Tibial artery (tissue), 4 donors: ENCODE measurements at regions not wholly inside any gene's neighbourhood (a gene's known extent, or its start where the extent isn't known, plus 50 kb on each side); places are given as distances from the start of the nearest gene placed in this dataset.

ENCODE experiments used
- DNase-seq, 2 donors: peaks; one replicate each; pipeline ENCODE4 v3.0.0-alpha.2; 2019
- H3K27ac ChIP-seq, 2 donors: fragments of 200-600 bp; sonication (generic) in 1 of 2; 1 replicate in 1 of 2; 2 replicates in 1 of 2; pipeline ENCODE4 v1.5.1; 2018 to 2019; ENCODE audit warnings: mild to moderate bottlenecking in 1 of 2
- H3K27me3 ChIP-seq, 2 donors: fragments of 200-600 bp; sonication (generic) in 1 of 2; one replicate each; pipeline versions ENCODE4 v1.5.1 to v1.6.0; 2016 to 2019
- H3K36me3 ChIP-seq, 3 donors: fragments of 200-600 bp; sonication (generic) in 2 of 3; one replicate each; pipeline ENCODE4 v1.5.1; 2016 to 2019; ENCODE audit warnings: mild to moderate bottlenecking in 2 of 3
- H3K4me1 ChIP-seq, 4 donors: fragments of 200-600 bp; sonication (generic) in 2 of 4; 1 replicate in 3 of 4; 2 replicates in 1 of 4; pipeline ENCODE4 v1.5.1; 2016 to 2019
- H3K4me3 ChIP-seq, 2 donors: fragments of 200-600 bp; sonication (generic) in 1 of 2; 1 replicate in 1 of 2; 2 replicates in 1 of 2; pipeline ENCODE4 v1.5.1; 2018 to 2019; ENCODE audit warnings: mild to moderate bottlenecking in 2 of 2
- H3K9me3 ChIP-seq, 3 donors: fragments of 200-600 bp; sonication (generic) in 1 of 3; one replicate each; pipeline ENCODE4 v1.5.1; 2016 to 2019
- CTCF ChIP-seq, 2 experiments: fragments of 200-600 bp in 1 of 2; fragments of 450-650 bp in 1 of 2; IDR thresholded peaks; one replicate each; pipeline ENCODE4 v1.5.1; 2017 to 2019; ENCODE audit warnings: antibody characterized with exemption in 2 of 2, mild to moderate bottlenecking in 1 of 2, moderate library complexity in 1 of 2
- intact Hi-C: fragments of 100-400 bp; cut with DNase I; formaldehyde crosslinking; loops from one replicate; pipeline ENCODE4 v1.15.0; 2023; ENCODE audit warnings: low total_unique reads

DNA sequence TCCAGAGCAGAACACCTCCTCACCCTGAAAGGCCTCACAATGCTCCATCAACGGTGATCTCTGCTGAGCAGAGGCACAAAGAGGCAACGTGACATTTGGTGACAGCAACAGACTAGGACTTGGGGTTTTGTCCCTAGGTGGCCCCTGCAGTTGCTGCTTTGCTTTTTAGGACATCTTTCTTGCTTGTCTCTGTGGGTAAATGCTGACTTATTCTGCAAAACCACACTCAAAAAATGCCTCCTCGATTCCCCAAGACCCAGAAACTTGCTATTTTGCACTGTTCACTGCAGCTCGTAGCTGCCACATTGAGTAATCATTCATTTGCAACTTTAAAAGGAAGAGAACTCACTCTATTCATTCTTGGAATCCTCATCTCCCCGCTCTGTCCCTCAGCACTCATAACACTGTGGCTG lies 209.9 kb downstream of the LY86 start:
- Histone ChIP-seq H3K4me3 (no peak overlapping the region), H3K4me1 (peaks cover 0 to under 1% (median 0%) of the 10 kb centered on the region in 4 donors), H3K27me3 (peaks cover 0 to 7% of the 10 kb centered on the region in 2 donors), H3K9me3 (no peaks in the 10 kb centered on the region), H3K36me3 (no peaks in the 10 kb centered on the region), H3K27ac (no peak overlapping the region)
- no peak for DNase-seq
- intact Hi-C loops = no loop called here
- TF ChIP-seq CTCF (IDR thresholded peaks at IDR 0.05) = no peak

DNA sequence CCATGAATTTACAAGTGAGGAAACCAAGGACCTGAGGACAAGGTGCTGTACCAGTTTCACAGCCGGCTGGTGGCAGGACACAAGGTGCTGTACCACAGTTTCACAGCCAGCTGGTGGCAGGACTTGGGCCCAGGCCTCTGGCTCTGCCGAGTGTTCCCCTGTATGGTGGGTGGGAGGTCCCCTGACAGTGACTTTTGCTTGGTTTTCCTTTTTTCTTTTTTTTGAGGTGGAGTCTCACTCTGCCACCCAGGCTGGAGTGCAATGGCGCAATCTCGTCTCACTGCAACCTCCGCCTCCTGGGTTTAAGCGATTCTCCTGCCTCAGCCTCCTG lies 212.4 kb downstream of the LY86 start:
- Histone ChIP-seq H3K9me3 (no peaks in the 10 kb centered on the region), H3K36me3 (no peaks in the 10 kb centered on the region), H3K4me1 (peaks cover 0 to 4% (median 0%) of the 10 kb centered on the region in 4 donors), H3K4me3 (no peak overlapping the region), H3K27ac (no peak overlapping the region), H3K27me3 (peaks cover 0 to 7% of the 10 kb centered on the region in 2 donors)
- DNase-seq = no peak
- TF ChIP-seq CTCF (IDR thresholded peaks at IDR 0.05) = no peak
- intact Hi-C loops = no loop called here

DNA sequence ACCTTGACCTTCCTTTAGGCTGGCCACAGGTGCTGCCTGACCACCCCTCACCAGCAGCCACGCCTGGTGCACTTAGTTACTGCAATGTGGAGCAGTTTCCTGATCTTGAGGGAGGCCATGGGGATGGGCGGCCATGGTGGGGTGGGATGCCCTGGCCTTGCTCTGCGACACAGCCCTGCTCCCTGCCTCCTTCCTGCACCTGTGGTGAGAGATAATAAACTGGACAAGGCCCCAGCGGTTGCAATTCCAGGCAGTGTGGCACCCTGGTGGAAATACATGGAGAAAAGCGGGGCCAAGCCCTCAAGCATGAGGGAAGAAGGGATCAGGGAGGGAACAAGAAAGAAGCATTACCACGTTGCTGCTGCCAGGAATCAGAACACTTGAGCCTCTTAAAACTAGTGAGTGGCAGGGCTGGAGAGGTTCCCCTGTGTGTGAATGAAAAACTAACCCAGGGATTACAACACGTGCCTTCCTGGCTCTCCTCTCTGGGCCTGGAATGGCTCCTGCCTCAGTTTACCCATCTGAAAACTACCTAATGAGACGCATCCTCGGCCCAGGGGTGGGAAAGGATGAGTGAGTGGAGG lies 213.2 kb downstream of the LY86 start:
- Histone ChIP-seq H3K36me3 (no peaks in the 10 kb centered on the region), H3K4me3 (no peak overlapping the region), H3K9me3 (no peaks in the 10 kb centered on the region), H3K27ac (no peak overlapping the region), H3K27me3 (peaks cover 0 to 7% of the 10 kb centered on the region in 2 donors), H3K4me1 (peaks cover 0 to 4% (median 0%) of the 10 kb centered on the region in 4 donors)
- DNase-seq = no peak
- TF ChIP-seq CTCF (IDR thresholded peaks at IDR 0.05) = no peak
- intact Hi-C loops = no loop called here

DNA sequence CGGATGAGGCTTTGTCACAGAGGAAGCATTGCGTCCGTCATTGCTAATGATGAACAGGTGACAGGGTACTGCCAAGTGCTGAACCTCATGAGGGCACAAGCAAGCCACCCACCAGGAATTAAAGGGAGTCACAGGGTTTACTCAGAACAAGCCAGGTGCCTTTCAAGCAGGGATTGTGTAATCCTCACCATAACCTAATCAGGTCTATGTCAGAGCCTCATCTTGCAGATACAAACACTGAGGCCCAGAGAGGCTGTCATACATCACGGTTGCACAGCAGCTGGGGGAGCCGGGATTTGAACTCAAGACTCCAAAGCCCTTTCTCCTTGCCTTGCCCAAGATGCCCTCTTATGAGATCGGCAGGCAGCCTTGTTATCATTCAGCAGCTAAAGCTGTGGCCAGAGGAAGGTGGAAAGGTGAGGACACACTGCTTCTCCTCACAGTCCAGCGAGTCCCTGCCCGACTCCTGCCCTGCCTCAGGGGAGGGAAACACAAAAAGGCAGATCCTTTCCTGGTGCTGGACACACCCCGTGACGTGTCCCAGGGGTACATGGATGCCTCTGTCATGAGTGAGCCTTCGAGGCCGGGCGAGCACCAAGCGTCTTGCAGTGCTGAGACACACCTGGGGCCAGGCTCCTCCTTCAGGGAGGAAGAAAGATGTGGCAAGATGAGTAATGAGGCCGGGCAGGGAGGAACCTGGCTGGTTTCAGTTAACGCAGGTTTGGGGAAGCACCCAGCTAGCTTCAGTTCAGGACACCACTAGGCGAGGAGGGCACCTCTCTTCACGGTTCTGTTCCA lies 214.9 kb downstream of the LY86 start:
- no peak overlapping the region for H3K27ac ChIP-seq
- H3K4me1 ChIP-seq = peaks cover 0 to 4% (median 0%) of the 10 kb centered on the region in 4 donors
- H3K27me3 ChIP-seq = peaks cover 0 to 13% of the 10 kb centered on the region in 2 donors
- no peaks in the 10 kb centered on the region for H3K9me3 ChIP-seq
- intact Hi-C loops = no loop called here
- no peaks in the 10 kb centered on the region for H3K36me3 ChIP-seq
- DNase-seq = no peak
- H3K4me3 ChIP-seq = no peak overlapping the region
- TF ChIP-seq CTCF (IDR thresholded peaks at IDR 0.05) = no peak

GRCh38 chr6:6804843-6805615 lies 216.5 kb downstream of the LY86 start:
- H3K4me3 ChIP-seq = no peak overlapping the region
- DNase-seq = no peak
- no peaks in the 10 kb centered on the region for H3K36me3 ChIP-seq
- H3K27me3 ChIP-seq = peaks cover 0 to 21% of the 10 kb centered on the region in 2 donors
- intact Hi-C loops = no loop called here
- peaks cover 0 to 4% (median 0%) of the 10 kb centered on the region in 4 donors for H3K4me1 ChIP-seq
- H3K27ac ChIP-seq = no peak overlapping the region
- H3K9me3 ChIP-seq = no peaks in the 10 kb centered on the region
- no peak for TF ChIP-seq CTCF (IDR thresholded peaks at IDR 0.05)
